Effector memory CD8-positive, alpha-beta T cell (primary cell): ENCODE measurements at regions not wholly inside any gene's neighbourhood (a gene's known extent, or its start where the extent isn't known, plus 50 kb on each side); places are given as distances from the start of the nearest gene placed in this dataset.

Experiments
- ATAC-seq: fragments of 150-1000 bp; cut with Tn5 transposase; replicated peaks from 2 replicates; pipeline ENCODE4 v1.10.0; 2021; ENCODE audit warnings: mild to moderate bottlenecking, moderate library complexity
- DNase-seq, 3 experiments: peaks; one replicate each; pipeline ENCODE4 v3.0.0; 2021
- H3K27ac Mint-ChIP-seq, 2 donors: one replicate each; pipeline ENCODE4 v1.8.0; 2022; ENCODE audit warnings: mild to moderate bottlenecking in 2 of 2, mixed read lengths in 2 of 2, moderate library complexity in 2 of 2
- H3K27me3 Mint-ChIP-seq, 2 donors: one replicate each; pipeline ENCODE4 v1.8.0; 2022; ENCODE audit warnings: mixed read lengths in 2 of 2
- H3K36me3 Mint-ChIP-seq: one replicate; pipeline ENCODE4 v1.8.0; 2022; ENCODE audit warnings: mild to moderate bottlenecking, moderate library complexity, mixed read lengths; ENCODE audit not compliant: insufficient read depth
- H3K4me1 Mint-ChIP-seq, 2 donors: one replicate each; pipeline ENCODE4 v1.8.0; 2022; ENCODE audit warnings: low read depth in 2 of 2, mixed read lengths in 2 of 2
- H3K4me3 Mint-ChIP-seq, 2 donors: one replicate each; pipeline ENCODE4 v1.8.0; 2022; ENCODE audit warnings: mild to moderate bottlenecking in 2 of 2, mixed read lengths in 2 of 2, moderate library complexity in 2 of 2
- H3K9me3 Mint-ChIP-seq, 2 donors: one replicate each; pipeline ENCODE4 v1.8.0; 2022; ENCODE audit warnings: mixed read lengths in 2 of 2

DNA sequence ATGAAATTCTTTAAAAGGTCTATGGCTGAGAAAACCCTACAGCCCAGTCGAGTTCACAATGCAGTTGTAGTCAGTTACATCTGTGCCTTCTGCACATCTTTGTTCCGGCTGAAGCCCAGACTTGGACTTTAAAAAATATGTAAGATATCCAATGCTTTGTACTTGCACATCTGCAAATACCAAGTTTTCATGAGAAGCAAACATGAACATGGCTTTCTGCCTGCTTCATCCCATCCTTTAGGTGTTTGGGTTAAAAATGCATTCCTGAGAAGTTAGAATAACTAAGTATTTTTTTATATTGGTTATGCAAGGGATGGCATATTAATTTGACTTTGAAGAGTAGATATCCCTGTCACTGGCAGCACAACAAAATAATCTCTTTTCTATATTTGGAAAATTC is 528.4 kb downstream of the METTL15 start:
- H3K4me1 Mint-ChIP-seq, result no peaks in the 10 kb centered on the region
- no peak overlapping the region for H3K4me3 Mint-ChIP-seq
- ATAC-seq (no peak), DNase-seq (no peak)
- H3K9me3 Mint-ChIP-seq, result peaks cover 4 to 6% of the 10 kb centered on the region in 2 donors
- H3K27me3 Mint-ChIP-seq, result no peaks in the 10 kb centered on the region
- no peaks in the 10 kb centered on the region for H3K36me3 Mint-ChIP-seq
- H3K27ac Mint-ChIP-seq, result no peak overlapping the region

DNA sequence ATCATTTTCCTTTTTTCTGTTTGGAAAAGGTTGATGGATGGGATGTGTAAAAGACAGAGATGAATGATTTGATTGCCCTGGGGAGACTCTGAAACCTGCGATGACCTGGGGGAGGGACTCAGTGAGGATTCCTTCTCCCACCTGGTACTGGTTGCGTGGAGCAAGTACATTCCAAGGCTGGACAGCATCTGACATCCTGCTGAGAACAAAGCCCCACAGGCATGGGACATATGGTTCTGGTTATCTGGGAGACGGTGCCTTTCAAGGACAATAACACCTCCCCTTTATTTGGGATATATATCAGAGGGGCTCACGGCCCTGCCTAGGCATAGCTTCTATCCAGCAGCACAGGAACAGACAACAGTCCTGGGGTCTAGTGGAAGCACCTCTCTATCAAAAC is 527.8 kb downstream of the METTL15 start:
- peaks cover 6% of the 10 kb centered on the region in 2 donors for H3K9me3 Mint-ChIP-seq
- no peaks in the 10 kb centered on the region for H3K27me3 Mint-ChIP-seq
- ATAC-seq (no peak), DNase-seq (no peak)
- no peaks in the 10 kb centered on the region for H3K36me3 Mint-ChIP-seq
- H3K4me3 Mint-ChIP-seq, result no peak overlapping the region
- no peaks in the 10 kb centered on the region for H3K4me1 Mint-ChIP-seq
- no peak overlapping the region for H3K27ac Mint-ChIP-seq

DNA sequence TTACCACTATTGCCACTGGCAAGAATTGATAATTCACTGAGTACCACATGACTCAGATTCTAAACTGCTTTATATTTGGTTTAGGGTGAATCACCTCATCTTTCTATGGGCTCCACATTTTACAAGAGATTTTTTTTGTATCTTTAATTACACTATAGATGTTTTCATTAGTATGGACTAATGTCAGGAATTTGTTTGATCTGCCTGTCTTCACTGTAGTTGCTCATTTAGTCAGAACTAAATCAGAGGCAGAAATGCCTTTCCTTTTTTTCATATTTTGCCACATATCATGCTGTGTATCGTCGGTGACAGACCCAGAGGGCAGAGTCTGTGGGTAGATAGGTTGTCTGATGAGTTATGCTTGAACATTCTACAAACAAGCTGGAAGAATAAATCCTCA is 524.1 kb downstream of the METTL15 start:
- no peaks in the 10 kb centered on the region for H3K4me1 Mint-ChIP-seq
- DNase-seq, result no peak

DNA sequence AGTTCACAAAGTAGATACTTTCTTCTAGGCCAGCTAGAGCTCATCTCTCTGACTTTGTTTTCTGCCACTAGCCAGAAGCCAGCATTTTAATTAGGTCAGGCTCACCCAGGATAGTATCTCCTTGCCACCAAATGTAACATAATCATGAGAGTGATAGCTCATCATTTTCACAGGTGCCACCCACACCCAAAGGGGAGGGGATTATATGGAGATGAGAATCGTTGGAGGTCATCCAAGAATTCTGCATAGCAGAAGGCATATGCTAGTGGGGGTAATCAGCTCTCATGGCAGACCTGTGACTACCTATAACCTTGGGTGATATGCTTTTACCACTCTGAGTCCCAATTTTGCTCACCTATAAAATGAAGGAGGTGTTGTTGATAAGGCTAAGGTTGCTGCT is 523.0 kb downstream of the METTL15 start:
- peaks cover 6% of the 10 kb centered on the region in 2 donors for H3K9me3 Mint-ChIP-seq
- H3K4me3 Mint-ChIP-seq, result no peak overlapping the region
- H3K27ac Mint-ChIP-seq, result no peak overlapping the region
- H3K27me3 Mint-ChIP-seq, result no peaks in the 10 kb centered on the region
- no peak for ATAC-seq
- no peak for DNase-seq
- no peaks in the 10 kb centered on the region for H3K36me3 Mint-ChIP-seq
- no peaks in the 10 kb centered on the region for H3K4me1 Mint-ChIP-seq

More for the DNA sequence above, 524.1 kb downstream of the METTL15 start:
- no peak for ATAC-seq
- H3K36me3 Mint-ChIP-seq, result no peaks in the 10 kb centered on the region
- no peaks in the 10 kb centered on the region for H3K27me3 Mint-ChIP-seq
- H3K27ac Mint-ChIP-seq, result no peak overlapping the region
- H3K9me3 Mint-ChIP-seq, result peaks cover 6% of the 10 kb centered on the region in 2 donors
- H3K4me3 Mint-ChIP-seq, result no peak overlapping the region

DNA sequence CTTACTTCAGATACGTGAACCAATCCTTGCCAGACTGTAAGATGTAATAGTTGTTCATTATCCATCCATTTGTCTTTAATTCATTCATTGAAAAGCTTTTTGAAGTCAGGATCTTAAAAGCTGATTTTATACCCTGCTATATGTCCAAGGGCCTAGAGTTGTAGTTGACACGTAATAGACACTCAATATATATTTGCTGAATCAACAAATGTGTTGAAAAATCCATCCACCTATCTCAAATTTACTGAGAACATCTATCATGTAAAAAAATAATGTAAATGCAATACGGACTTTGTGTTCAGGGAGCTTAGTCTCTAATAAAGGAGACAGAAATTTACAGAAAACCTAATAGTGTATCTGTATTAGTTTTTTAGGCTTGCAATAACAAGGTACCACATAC is 521.0 kb downstream of the METTL15 start:
- H3K4me3 Mint-ChIP-seq, result no peak overlapping the region
- no peak for DNase-seq

DNA sequence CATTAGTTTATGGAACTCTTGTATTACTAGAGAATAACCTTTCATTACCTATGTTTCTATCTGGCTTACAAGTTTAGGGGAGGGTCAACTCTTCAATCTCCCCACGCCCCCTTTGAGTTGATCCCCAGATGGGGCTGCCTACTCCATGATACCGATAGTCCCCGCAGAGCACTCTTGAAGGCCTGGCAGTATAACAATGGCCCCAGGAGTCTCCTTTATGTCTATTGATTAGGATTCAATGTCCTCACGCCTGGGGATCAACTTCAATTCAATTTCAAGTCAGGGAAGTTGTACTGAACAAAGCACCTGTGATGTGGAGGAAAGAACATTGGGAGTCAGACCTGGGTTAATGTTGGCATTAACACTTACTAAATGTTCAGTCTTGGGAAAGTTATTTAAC is 520.2 kb downstream of the METTL15 start:
- H3K27me3 Mint-ChIP-seq, result no peaks in the 10 kb centered on the region
- DNase-seq (no peak), ATAC-seq (no peak)
- no peaks in the 10 kb centered on the region for H3K4me1 Mint-ChIP-seq
- H3K9me3 Mint-ChIP-seq, result peaks cover 0 to 3% of the 10 kb centered on the region in 2 donors
- no peaks in the 10 kb centered on the region for H3K36me3 Mint-ChIP-seq
- H3K4me3 Mint-ChIP-seq, result no peak overlapping the region
- no peak overlapping the region for H3K27ac Mint-ChIP-seq

More for the DNA sequence above, 521.0 kb downstream of the METTL15 start:
- no peak for ATAC-seq
- H3K4me1 Mint-ChIP-seq, result no peaks in the 10 kb centered on the region
- no peak overlapping the region for H3K27ac Mint-ChIP-seq
- peaks cover 0 to 3% of the 10 kb centered on the region in 2 donors for H3K9me3 Mint-ChIP-seq
- H3K36me3 Mint-ChIP-seq, result no peaks in the 10 kb centered on the region
- no peaks in the 10 kb centered on the region for H3K27me3 Mint-ChIP-seq

DNA sequence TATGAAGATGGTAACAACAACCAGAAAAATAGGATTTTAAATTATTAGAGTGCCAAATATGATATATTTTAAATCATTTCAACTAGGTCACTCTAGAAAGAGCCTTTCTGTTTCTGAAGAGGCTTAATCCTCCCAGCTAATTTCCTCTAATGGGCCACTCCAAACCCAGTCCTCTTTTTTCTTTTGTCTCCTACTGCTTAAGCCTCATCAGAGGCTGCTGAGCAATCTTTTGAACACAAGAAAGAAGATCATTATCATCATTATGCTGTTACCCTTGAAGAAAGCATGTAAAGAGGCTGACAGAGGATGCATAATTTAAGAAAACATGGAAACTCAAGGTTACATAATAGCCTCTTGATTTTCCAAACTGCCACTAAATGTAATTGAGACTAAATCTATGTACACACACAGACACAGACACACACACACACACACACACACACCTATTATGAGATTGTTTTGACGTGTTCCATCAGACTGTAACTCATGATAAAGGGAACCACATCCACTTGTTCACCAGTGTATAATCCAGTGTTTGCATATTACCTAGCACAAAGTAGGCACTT is 519.6 kb downstream of the METTL15 start:
- DNase-seq, result no peak
- Mint-ChIP-seq H3K4me1 (no peaks in the 10 kb centered on the region), H3K9me3 (peaks cover under 1 to 7% of the 10 kb centered on the region in 2 donors), H3K4me3 (no peak overlapping the region), H3K27me3 (no peaks in the 10 kb centered on the region), H3K27ac (no peak overlapping the region), H3K36me3 (no peaks in the 10 kb centered on the region)
- ATAC-seq, result no peak

DNA sequence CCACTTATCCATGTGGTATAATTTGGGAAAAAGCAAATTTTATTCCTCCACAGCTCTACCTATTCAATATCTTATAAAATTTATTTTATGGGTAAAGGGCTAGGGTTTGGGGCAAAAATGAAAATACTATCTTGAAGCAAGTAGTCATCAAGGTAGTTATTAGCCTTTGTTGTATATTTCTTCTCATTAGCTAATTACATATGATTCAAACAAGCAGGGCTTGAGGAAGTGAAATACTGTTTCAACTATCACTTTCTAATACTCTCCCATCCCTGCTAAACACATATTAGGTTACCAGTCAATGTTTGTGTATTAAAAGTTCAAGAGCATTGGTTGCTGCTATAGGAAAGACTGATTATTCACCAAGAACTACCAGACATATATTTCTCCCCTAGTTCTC is 517.3 kb downstream of the METTL15 start:
- H3K36me3 Mint-ChIP-seq, result no peaks in the 10 kb centered on the region

DNA sequence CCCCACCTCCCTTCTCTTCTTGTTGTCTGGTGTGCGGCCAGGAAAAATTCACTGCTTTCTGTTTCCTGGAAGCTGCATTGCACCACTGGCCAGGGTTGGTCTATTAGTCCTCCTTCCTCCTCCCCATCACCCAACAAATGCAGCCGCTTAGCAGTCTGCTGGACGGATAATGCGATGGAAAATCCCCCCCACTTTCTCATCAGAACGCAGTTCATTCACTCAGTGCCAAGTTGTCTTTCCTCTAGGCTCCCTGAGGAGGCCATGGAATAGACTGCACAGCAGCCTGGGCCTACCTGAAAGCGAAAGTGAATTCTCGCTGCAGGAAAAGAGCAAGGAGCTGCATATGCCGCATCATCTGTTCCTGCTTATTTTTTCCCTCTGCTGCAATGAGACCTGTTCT is 513.6 kb downstream of the METTL15 start:
- Mint-ChIP-seq H3K9me3 (peaks cover 8 to 13% of the 10 kb centered on the region in 2 donors), H3K27ac (no peak overlapping the region), H3K4me1 (no peaks in the 10 kb centered on the region), H3K36me3 (no peaks in the 10 kb centered on the region), H3K27me3 (no peaks in the 10 kb centered on the region), H3K4me3 (no peak overlapping the region)
- DNase-seq, result no peak
- ATAC-seq, result no peak

More for the DNA sequence above, 517.3 kb downstream of the METTL15 start:
- H3K4me3 Mint-ChIP-seq, result no peak overlapping the region
- ATAC-seq (no peak), DNase-seq (no peak)
- H3K27me3 Mint-ChIP-seq, result no peaks in the 10 kb centered on the region
- H3K4me1 Mint-ChIP-seq, result no peaks in the 10 kb centered on the region
- H3K27ac Mint-ChIP-seq, result no peak overlapping the region
- peaks cover 8% of the 10 kb centered on the region in 2 donors for H3K9me3 Mint-ChIP-seq

DNA sequence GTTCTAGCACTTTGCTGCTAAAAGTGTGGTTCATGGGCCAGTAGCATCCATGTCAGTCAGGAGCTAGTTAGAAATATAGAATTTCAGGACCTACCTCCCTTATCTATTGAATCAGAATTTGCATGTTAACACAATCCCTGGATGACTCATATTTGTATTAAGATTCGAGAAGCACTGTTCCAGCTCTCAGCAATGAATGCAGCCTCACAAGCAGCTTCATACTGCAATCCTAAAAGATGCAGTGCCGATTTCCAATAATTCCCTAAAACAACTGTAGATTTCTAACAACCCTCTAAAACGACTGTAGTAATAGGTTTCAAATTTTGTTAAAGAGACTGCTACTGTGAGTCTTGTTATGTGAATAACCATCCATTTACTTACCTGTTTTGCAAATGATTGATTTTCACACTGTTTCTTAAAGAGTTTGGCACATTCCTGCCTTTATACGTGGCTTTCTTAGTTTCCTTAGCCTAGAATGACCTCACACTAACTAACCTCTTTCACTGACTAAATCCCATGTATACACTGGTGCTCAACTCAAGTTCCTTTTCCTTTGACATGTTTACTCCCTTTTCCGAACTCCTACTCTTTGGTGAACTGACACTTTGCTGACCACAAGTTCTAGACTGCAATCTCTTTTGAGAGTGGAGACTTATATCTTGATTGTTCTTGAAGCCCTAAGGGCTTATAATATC is 511.8 kb downstream of the METTL15 start:
- H3K27me3 Mint-ChIP-seq, result no peaks in the 10 kb centered on the region
- DNase-seq (no peak), ATAC-seq (no peak)
- no peaks in the 10 kb centered on the region for H3K36me3 Mint-ChIP-seq
- peaks cover 13 to 16% of the 10 kb centered on the region in 2 donors for H3K9me3 Mint-ChIP-seq
- no peak overlapping the region for H3K4me3 Mint-ChIP-seq
- H3K27ac Mint-ChIP-seq, result no peak overlapping the region
- H3K4me1 Mint-ChIP-seq, result no peaks in the 10 kb centered on the region

DNA sequence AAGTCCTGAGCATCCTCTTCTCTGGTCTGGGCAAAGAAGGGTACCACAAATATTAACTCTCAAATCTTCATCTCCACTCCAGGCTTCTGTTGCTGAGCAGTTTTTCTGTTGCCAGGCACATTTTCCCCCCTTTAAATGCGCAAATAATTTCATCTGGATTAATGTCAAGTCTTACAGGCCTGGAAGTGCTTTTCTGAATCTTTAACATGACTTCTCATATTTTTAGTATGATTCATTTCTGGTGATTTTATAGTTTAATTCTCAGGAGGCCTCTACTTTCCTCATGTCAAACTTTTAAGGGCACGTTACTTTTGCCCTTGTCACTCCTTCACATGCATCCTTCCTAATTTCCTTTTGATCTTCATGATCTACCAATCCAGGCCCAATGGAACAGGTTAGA is 510.2 kb downstream of the METTL15 start:
- no peaks in the 10 kb centered on the region for H3K27me3 Mint-ChIP-seq
- no peak for ATAC-seq

DNA sequence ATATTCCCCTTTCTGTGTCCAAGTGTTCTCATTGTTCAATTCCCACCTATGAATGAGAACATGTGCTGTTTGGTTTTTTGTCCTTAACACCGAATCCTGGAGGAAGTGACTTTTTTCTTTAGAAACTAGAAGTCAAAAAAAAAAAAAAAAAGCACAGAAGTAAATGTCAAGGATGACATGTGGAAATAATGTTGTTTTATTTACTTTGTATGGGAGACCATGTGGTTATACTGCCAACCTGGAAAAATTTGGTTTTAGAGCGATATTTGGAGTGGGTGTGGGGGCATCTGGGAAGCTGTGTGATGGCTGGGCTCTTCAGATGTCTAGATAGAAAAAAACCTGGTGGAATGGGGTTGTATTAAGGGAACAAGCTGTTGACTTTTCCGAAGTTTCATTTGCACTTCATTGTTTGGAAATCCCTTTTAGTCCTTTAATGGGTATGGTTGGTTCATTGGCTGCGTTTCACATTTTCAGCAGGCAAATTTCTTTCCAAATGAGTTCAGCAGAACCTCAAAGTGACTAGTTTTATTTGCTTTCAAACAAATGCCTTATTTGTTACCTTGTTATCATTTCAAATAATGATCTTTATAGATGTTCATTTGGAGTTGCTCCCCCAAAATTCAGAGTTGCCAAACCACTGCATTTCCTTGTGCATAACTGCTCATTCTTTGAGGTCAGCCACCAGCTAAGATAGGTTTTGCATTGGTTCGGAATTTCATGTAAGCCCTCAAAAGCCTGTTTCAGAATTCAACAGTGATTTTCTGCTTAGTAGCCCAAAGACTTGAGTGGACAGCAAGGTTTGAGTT is 508.2 kb downstream of the METTL15 start:
- H3K4me1 Mint-ChIP-seq, result no peaks in the 10 kb centered on the region
- H3K4me3 Mint-ChIP-seq, result no peak overlapping the region
- H3K36me3 Mint-ChIP-seq, result no peaks in the 10 kb centered on the region
- ATAC-seq, result no peak
- no peaks in the 10 kb centered on the region for H3K27me3 Mint-ChIP-seq
- no peak for DNase-seq
- H3K27ac Mint-ChIP-seq, result no peak overlapping the region
- peaks cover 9 to 18% of the 10 kb centered on the region in 2 donors for H3K9me3 Mint-ChIP-seq

More for the DNA sequence above, 510.2 kb downstream of the METTL15 start:
- Mint-ChIP-seq H3K4me1 (no peaks in the 10 kb centered on the region), H3K36me3 (no peaks in the 10 kb centered on the region), H3K9me3 (peaks cover 17 to 26% of the 10 kb centered on the region in 2 donors), H3K27ac (no peak overlapping the region), H3K4me3 (no peak overlapping the region)
- no peak for DNase-seq

DNA sequence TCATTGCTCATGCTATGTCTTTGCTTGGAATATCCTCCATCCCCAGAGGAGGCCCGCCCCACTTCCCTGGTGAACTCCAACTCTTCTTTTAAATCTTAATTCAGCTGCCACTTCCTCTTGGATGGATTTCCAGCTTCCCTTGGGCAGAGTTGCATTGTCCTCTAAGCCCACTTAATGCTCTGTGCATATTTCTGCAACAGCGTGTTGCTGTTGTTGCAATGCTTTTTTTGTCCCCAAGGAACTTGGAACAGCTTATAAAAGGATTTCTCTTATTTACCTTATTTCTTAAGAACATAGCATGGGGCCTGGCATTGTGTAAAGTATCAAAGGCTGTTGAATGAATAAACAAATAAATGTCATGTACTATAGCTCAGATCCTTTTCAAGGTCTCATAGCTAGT is 507.4 kb downstream of the METTL15 start:
- no peak for DNase-seq
- Mint-ChIP-seq H3K27me3 (no peaks in the 10 kb centered on the region), H3K4me3 (no peak overlapping the region)

DNA sequence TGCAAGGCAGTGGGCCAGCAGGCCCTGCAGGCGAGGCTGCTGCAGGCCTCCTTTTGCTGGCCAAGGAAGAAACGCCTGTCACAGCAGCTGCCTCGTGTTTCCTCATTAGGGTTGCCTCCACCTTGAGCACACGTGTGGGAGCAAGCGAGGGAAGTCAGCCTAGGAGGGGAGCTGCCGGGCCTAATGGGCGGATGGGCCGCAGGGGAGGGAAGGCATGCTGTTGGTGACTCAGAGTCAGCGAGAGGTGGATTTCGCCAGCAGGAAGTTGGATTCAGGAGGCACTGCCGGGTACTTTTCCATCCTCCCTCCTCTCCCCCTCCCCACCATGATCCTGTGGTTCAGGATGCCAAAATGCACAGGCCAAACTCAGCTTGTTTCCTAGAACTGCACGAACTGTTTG is 498.7 kb downstream of the METTL15 start:
- Mint-ChIP-seq H3K4me3 (no peak overlapping the region), H3K9me3 (peaks cover 11 to 15% of the 10 kb centered on the region in 2 donors), H3K4me1 (no peaks in the 10 kb centered on the region), H3K36me3 (no peaks in the 10 kb centered on the region), H3K27me3 (no peaks in the 10 kb centered on the region), H3K27ac (no peak overlapping the region)
- ATAC-seq, result no peak
- no peak for DNase-seq

More for the DNA sequence above, 507.4 kb downstream of the METTL15 start:
- no peak for ATAC-seq
- no peaks in the 10 kb centered on the region for H3K36me3 Mint-ChIP-seq
- peaks cover 9 to 18% of the 10 kb centered on the region in 2 donors for H3K9me3 Mint-ChIP-seq
- H3K27ac Mint-ChIP-seq, result no peak overlapping the region
- H3K4me1 Mint-ChIP-seq, result no peaks in the 10 kb centered on the region
